GM12878 (cell line): ENCODE measurements at regions not wholly inside any gene's neighbourhood (a gene's known extent, or its start where the extent isn't known, plus 50 kb on each side); places are given as distances from the start of the nearest gene placed in this dataset.

Experiments used
- ATAC-seq: fragments of 200-7000 bp; cut with Tn5 transposase; 3 replicates; pipeline ENCODE4 v1.9.1; 2020; ENCODE audit warnings: mild to moderate bottlenecking, moderate library complexity
- BruUV-seq: library from RNA; stranded (reverse); fragments of 400-500 nt; replicated peaks from 2 replicates; lab custom pipeline; 2021; lab: Mats Ljungman, UMichigan
- CTCF ChIA-PET: fragments of 300-600 bp; sonication (Branson Sonifier 250); formaldehyde crosslinking; extraction: SDS; loops from one replicate; lab custom pipeline; 2021; ENCODE audit warnings: inconsistent platforms; lab: Yijun Ruan, JAX
- POLR2A ChIA-PET: fragments of 350-600 bp; formaldehyde crosslinking; extraction: SDS; loops from one replicate; lab custom pipeline; 2021; ENCODE audit warnings: inconsistent platforms; lab: Charles Lee
- RAD21 ChIA-PET: fragments of 300-600 bp; sonication (Branson Sonifier 250); formaldehyde crosslinking; loops from one replicate; lab custom pipeline; 2023; ENCODE audit warnings: antibody characterized with exemption; ENCODE audit not compliant: unreplicated experiment; lab: Charles Lee
- SMC1A ChIA-PET: fragments of 300-600 bp; sonication (Branson Sonifier 250); formaldehyde crosslinking; loops from one replicate; lab custom pipeline; 2023; ENCODE audit not compliant: unreplicated experiment, uncharacterized antibody; lab: Charles Lee
- DNase-seq: peaks from one replicate; pipeline ENCODE4 v3.0.0-alpha.2; 2011; ENCODE audit warnings: low read depth, low spot score
- FAIRE-seq: peaks from 3 replicates; lab custom pipeline; 2011; peaks lifted over from hg19 to GRCh38; lab: Jason Lieb, UNC
- H2AFZ ChIP-seq: 2 replicates; pipeline ENCODE4 v1.6.0; 2011; ENCODE audit warnings: low read depth, low read length, control low read depth; ENCODE audit not compliant: control insufficient read depth
- H3K27ac ChIP-seq: 2 replicates; pipeline ENCODE4 v1.5.1; 2011; ENCODE audit warnings: control low read depth; ENCODE audit not compliant: control insufficient read depth, insufficient read depth
- H3K27me3 ChIP-seq, 2 experiments: replicated peaks in 1 of 2; 2 replicates each; pipeline versions ENCODE4 v1.6.0 to v1.6.1; 2011; ENCODE audit warnings: low read length in 1 of 2; ENCODE audit not compliant: control insufficient read depth in 2 of 2, insufficient read depth in 2 of 2
- H3K36me3 ChIP-seq, 2 experiments: 2 replicates each; pipeline ENCODE4 v1.5.1; 2011; ENCODE audit warnings: low read length in 1 of 2; ENCODE audit not compliant: control insufficient read depth in 2 of 2, insufficient read depth in 2 of 2
- H3K4me1 ChIP-seq: 2 replicates; pipeline ENCODE4 v1.6.1; 2011; ENCODE audit warnings: mild to moderate bottlenecking, low read length, moderate library complexity, mixed read lengths; ENCODE audit not compliant: control insufficient read depth, insufficient read depth
- H3K4me2 ChIP-seq: 2 replicates; pipeline ENCODE4 v1.6.0; 2011; ENCODE audit warnings: control low read depth; ENCODE audit not compliant: control insufficient read depth, insufficient read depth
- H3K4me3 ChIP-seq: fragments of 200-600 bp; sonication (generic); 2 replicates; pipeline ENCODE4 v1.5.1; 2016
- H3K79me2 ChIP-seq: 2 replicates; pipeline ENCODE4 v1.6.0; 2011; ENCODE audit warnings: low read length; ENCODE audit not compliant: control insufficient read depth, insufficient read depth
- H3K9ac ChIP-seq: 2 replicates; pipeline ENCODE4 v1.8.0; 2011; ENCODE audit warnings: low read length, control low read depth, mixed read lengths; ENCODE audit not compliant: control insufficient read depth, insufficient read depth
- H3K9me3 ChIP-seq: replicated peaks from 3 replicates; pipeline ENCODE4 v1.5.1; 2011; ENCODE audit warnings: mild to moderate bottlenecking, low read length; ENCODE audit not compliant: control insufficient read depth, insufficient read depth
- H4K20me1 ChIP-seq: 2 replicates; pipeline ENCODE4 v1.6.0; 2011; ENCODE audit not compliant: control insufficient read depth, insufficient read depth
- ATF7 ChIP-seq: fragments of 450-650 bp; IDR thresholded peaks from 2 replicates; pipeline ENCODE4 v1.6.1; 2016; ENCODE audit warnings: low read depth, mild to moderate bottlenecking
- CEBPZ ChIP-seq: fragments of 150-350 bp; IDR thresholded peaks from 2 replicates; pipeline ENCODE4 v1.6.1; 2016; ENCODE audit warnings: low read depth, low read length
- E2F4 ChIP-seq: IDR thresholded peaks from 2 replicates; pipeline ENCODE4 v1.6.1; 2012; ENCODE audit warnings: low read depth, low read length, improper control_type of control experiment
- EED ChIP-seq: sonication (generic); IDR thresholded peaks from 2 replicates; pipeline ENCODE4 v1.6.1; 2016; ENCODE audit warnings: antibody characterized with exemption, low read depth
- HSF1 ChIP-seq: fragments of 150-350 bp; IDR thresholded peaks from 2 replicates; pipeline ENCODE4 v1.6.1; 2014; ENCODE audit warnings: mild to moderate bottlenecking, low read depth, low read length
- KDM1A ChIP-seq: fragments of 200-600 bp; sonication (generic); IDR thresholded peaks from 2 replicates; pipeline ENCODE4 v1.6.1; 2016; ENCODE audit warnings: borderline replicate concordance
- MLLT1 ChIP-seq: fragments of 450-650 bp; IDR thresholded peaks from 2 replicates; pipeline ENCODE4 v1.6.1; 2016; ENCODE audit warnings: mild to moderate bottlenecking
- MXI1 ChIP-seq: fragments of 150-350 bp; IDR thresholded peaks from 2 replicates; pipeline ENCODE4 v1.6.1; 2011; ENCODE audit warnings: low read depth, mild to moderate bottlenecking, inconsistent platforms, low read length, improper control_type of control experiment
- NR2F1 ChIP-seq: fragments of 450-650 bp; conservative IDR thresholded peaks from 2 replicates; pipeline ENCODE4 v1.6.1; 2017; ENCODE audit warnings: mild to moderate bottlenecking
- RBBP5 ChIP-seq: fragments of 200-600 bp; sonication (generic); conservative IDR thresholded peaks from 2 replicates; pipeline ENCODE4 v1.6.1; 2016
- TCF12 ChIP-seq: IDR thresholded peaks from 2 replicates; pipeline ENCODE4 v1.6.1; 2011; ENCODE audit warnings: low read depth, mild to moderate bottlenecking, low read length
- USF1 ChIP-seq: IDR thresholded peaks from 2 replicates; pipeline ENCODE4 v1.6.1; 2011; ENCODE audit warnings: borderline replicate concordance, low read depth, mild to moderate bottlenecking, moderate library complexity, mixed read lengths, low read length; ENCODE audit not compliant: insufficient read depth; ENCODE audit errors: extremely low read length
- WRNIP1 ChIP-seq: IDR thresholded peaks from 2 replicates; pipeline ENCODE4 v1.6.1; 2011; ENCODE audit warnings: low read depth, low read length, improper control_type of control experiment, borderline replicate concordance
- ZBED1 ChIP-seq: IDR thresholded peaks from 2 replicates; pipeline ENCODE4 v1.6.1; 2016; ENCODE audit warnings: borderline replicate concordance
- ZZZ3 ChIP-seq: IDR thresholded peaks from 2 replicates; pipeline ENCODE4 v1.6.1; 2011; ENCODE audit warnings: low read depth; ENCODE audit not compliant: control insufficient read depth, insufficient read length
- WGBS: methylation state at CpG from one replicate; pipeline ENCODE4 v1.1.6; 2016; ENCODE audit warnings: low lambda C conversion rate; ENCODE audit not compliant: insufficient replicate concordance, insufficient coverage; ENCODE audit errors: missing lambda C conversion rate; 5-methylcytosine and 5-hydroxymethylcytosine counted together
- in situ Hi-C: fragments of 300-500 bp; cut with MboI; formaldehyde crosslinking; loops from 9 replicates; pipeline ENCODE4 v1.14.3; 2018; ENCODE audit warnings: mixed read lengths
- intact Hi-C: fragments of 100-400 bp; cut with micrococcal nuclease; formaldehyde crosslinking; loops from one replicate; pipeline ENCODE4 v1.14.2; 2022; ENCODE audit not compliant: unreplicated experiment

- H3K9me3 ChIP-seq: no peaks in the 10 kb centered on the region
- H3K27ac ChIP-seq: no peak overlapping the region
- H3K4me1 ChIP-seq: no peaks in the 10 kb centered on the region
- H4K20me1 ChIP-seq: no peaks in the 10 kb centered on the region
- FAIRE-seq (no peak), DNase-seq (no peak), ATAC-seq (no peak)
- H3K79me2 ChIP-seq: no peaks in the 10 kb centered on the region
- POLR2A ChIA-PET: no interaction called here
- H3K9ac ChIP-seq: no peak overlapping the region
- in situ Hi-C loops: no loop called here
- no peak overlapping the region for H3K4me2 ChIP-seq
- intact Hi-C loops: no loop called here
- no peaks in the 10 kb centered on the region for H3K36me3 ChIP-seq
- no TSS peak for BruUV-seq
- WGBS: 49% methylated on average over 5 of the region's 5 CpGs
- H3K4me3 ChIP-seq: no peak overlapping the region
- H3K27me3 ChIP-seq: no peaks in the 10 kb centered on the region; a peak in 1 of 4 replicates
- CTCF ChIA-PET: interaction anchor here (1.2 kb wide), 1 partner anchor 14 kb away, joined by 3 read pairs; no protein-coding TSS in a partner anchor
- no peak overlapping the region for H2AFZ ChIP-seq
- SMC1A ChIA-PET: no interaction called here
- RAD21 ChIA-PET: no interaction called here
- TF ChIP-seq MXI1: no peak
- no peak for TF ChIP-seq EED
- no peak for TF ChIP-seq ZBED1
- TF ChIP-seq WRNIP1: no peak
- TF ChIP-seq CEBPZ: no peak
- TF ChIP-seq USF1: no peak
- no peak for TF ChIP-seq TCF12
- no peak for TF ChIP-seq MLLT1
- TF ChIP-seq RBBP5: no peak
- TF ChIP-seq ZZZ3: no peak
- TF ChIP-seq KDM1A: no peak
- TF ChIP-seq HSF1: no peak
- no peak for TF ChIP-seq NR2F1
- TF ChIP-seq E2F4: no peak
- no peak for TF ChIP-seq ATF7
These were observed 106.8 kb downstream of the HHIPL2 start for GRCh38 chr1:222441066-222441465.
